Femur (tissue), 1 donor: ENCODE measurements at regions not wholly inside any gene's neighbourhood (a gene's known extent, or its start where the extent isn't known, plus 50 kb on each side); places are given as distances from the start of the nearest gene placed in this dataset.
A peak's percentile ranks its signal among the peaks of the same experiment; 100 is the strongest.
"Not testable (repeated sequence)": the region's sequence is repeated elsewhere in the genome, so short reads cannot be mapped to it uniquely, and the experiment has no call there.

Experiments
- DNase-seq: peaks from one replicate; pipeline ENCODE4 v3.0.0-alpha.2; 2017

DNA sequence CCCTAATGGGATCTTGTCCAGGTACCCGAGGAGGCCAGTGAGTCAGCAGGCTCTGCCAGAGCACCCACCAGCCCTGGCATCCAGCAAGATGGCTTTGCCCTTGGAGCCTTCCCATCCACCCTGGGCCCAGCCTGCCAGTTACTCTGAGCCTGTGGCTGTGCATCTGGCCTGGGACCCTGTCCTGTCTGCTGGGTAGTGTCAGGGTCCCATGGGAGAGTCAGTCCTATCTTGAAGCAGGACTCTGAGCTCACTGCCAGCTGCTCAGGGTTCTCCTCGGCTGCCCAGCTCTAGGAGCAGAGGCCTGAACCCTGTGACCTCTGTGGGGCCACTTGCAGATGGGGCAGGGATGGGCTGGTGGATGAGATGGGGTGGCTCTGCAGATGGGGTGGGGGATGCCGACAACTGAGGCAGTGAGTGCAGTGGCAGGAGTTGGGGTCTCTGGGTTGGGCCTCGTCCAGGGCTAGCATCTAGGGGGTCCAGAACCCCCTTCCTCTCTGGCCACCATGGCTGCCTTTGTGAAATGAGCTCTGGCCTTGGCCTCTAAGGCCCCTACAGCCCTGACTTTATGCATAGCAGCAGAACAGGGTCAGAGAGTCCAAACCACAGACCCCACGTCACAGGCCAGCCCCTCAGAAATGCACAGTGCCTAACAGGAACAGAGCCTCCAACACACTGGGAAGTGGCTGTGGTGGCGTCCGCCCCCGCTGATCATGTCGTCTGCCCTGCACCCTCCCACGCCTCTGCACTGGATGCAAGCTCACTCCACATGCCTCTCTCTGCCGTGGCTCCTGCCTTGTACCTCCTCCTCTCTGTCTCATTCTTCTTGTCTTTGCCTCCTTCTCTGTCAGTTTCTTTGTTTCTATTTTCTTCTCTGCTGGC lies 88.1 kb upstream of the RET start:
- DNase-seq, result no peak

DNA sequence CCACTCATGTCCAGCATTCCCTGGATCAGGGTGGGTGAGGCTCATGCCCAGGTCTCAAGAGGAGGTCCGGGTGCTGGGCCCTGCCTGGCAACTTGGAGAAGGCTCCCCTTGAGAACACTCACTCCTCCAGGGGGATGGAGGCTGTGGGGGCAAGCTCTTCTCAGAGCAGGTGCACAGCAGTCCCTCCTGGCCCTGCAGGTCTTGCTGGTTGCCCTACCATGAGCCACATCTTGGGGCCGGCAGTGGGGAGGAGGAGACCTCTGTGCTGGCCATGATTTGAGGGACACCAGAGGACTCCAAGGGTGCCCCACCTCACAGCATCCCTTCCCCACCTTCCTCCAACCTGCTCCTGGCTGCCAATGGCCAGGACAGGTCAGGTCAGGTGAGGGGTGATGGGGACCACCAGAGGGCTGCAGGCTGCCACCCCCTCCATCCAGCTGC lies 87.4 kb upstream of the RET start:
- DNase-seq, result no peak

DNA sequence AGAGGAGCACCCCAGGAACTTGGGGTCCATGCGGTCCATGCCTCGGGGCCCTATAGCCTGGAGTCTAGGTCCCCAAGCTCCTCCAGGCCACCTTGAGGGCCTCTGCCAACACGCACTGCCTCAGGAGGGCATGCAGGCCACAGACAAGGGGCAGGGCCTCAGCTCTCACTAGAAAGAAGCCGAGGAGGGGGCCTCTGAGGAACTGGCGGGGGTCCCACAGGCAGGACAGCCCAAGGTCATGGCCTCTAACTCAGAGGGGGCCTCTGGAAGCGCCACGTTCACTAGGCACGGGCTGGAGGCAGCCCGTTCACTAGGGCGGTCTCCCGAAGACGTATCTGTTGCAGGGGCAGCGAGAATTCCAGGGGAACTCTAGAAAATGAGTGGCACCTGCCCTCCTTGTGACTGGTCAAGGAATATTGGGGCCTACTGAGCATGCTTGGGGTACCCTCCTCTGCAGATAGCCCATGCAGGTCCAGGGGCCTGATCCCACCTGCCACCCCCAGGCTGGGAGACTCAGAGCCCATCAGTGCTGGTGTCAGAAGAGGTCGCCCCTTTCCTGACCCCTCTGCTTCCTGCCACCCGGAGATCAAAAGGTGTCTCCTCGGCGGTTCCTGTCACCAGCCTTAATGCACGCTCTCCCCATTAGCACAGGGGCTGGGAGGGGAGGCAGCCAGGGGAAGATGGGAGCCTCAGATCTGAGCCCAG lies 86.7 kb upstream of the RET start:
- no peak for DNase-seq

DNA sequence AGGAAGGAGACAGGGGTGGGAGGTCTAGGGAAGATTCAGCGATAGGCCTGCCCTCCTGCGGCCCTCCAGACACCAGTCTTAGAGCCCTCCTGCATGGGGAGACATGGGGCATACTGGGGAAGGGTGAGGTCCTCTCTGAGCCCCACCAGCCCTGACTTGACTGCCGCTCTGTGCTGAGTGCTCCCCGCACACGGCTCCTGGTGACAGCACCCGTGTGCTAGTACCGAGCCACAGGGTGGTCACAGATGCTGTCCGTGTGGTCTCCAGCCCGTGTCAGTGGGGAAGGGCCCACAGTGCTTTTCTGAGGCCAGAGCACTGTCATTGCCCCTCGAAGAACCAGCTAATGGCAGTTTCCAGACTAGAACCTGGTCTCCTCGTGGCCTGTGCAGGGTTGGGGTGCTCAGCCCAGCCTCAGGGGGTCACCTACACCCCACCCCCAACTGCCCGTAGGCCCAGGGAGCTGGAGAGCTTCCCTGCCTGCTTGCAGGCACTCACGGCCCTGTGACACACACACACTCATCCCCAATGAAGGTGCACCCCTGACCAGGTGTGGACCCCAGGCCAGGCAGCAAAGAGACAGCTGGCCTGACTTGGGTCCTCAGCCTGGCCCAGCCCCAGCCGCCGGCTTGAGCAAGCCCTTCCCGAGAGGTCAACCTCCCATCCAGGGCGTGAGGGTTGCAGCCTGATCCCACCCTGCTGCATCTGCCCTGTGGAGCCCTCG lies 86.0 kb upstream of the RET start:
- no peak for DNase-seq

DNA sequence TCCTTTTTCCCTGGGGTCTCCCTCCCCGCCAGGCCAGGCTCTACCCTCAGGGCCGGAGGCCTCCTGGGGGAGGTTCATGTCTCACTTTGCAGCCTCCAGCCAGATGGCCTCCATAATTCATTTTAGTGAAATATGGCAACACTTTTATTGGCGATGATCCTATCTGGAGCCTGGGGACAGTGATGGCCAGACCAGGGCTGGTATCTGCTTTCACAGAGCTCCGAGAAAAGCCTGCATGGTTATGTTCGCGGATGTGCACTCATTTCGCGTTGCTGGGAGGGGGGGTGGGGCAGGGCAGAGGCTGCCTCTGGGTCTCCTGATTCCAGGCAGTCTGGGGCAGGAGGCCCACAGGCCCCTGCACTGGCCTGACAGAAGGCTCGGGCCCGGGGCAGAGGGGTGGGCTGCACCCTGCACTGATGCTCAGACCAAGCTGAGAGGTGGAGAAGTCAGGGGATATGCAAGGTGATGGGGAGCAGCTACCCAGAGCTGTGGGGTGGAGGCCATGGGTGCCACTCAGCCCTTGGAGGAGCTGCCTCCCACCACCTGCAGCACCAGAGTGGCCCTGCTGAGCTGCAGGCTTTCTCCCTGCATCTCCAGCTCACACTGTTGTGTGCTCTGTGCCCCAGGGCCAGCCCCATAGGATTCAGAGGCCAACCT lies 85.3 kb upstream of the RET start:
- no peak for DNase-seq

DNA sequence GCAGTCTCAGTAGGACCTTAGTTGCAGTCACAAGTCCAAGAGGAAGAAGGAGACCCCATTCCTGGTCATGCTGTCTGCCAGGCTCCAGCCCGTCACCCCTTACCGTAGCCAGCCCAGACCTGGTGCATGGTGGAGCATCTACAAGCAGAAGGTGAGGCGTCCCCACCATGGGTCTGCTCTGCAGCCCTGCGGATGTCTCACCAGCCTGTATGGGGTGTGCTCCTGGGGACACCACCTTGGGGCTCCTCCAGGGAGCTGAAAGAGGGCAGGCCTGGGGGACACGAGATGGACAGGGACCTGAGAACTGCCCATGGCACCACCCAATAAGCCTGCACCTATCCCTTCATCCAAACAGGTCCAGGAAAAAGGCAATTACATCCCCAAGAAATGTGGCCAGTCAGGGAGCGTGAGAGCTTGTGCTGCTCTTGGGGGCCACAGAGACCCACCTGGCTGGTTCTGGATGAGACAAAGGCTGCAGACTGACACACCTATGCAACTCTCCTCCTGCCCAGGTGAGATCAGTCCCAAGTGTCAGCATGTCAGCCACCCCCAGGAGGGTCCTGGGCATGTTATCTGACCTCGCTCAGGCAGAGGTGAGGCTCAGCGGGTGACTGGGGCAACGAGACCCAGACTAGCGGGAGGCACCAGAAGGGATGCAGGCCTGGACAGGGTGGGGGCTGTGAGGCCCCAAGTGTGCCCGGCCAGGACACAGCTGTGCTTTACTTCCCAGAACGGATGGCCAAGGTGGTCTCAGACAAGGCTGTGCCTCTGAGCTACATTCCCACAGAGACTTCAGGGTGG lies 84.5 kb upstream of the RET start:
- peak; percentile 11 for DNase-seq

DNA sequence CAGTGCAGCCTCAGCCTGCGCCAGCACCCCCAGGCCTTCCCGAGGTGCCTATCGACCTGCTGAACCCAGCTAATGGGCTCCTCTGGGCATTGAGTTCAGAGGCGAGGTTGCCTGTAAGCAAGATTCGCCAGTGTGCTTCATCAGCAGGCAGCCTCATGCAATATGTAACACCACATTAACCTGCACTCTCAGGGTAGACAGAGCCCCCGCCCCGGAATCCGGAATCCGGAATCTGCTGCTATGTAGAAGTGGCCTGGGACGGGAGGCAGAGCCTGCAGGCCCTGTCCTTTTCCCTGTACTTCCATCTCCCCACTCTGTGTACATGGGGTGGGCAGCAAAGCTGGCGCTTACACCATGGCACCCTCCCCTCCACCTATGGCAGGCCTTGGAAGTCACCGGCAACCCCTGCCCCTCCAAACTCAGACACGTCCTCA lies 83.9 kb upstream of the RET start:
- peak; percentile 8 for DNase-seq

DNA sequence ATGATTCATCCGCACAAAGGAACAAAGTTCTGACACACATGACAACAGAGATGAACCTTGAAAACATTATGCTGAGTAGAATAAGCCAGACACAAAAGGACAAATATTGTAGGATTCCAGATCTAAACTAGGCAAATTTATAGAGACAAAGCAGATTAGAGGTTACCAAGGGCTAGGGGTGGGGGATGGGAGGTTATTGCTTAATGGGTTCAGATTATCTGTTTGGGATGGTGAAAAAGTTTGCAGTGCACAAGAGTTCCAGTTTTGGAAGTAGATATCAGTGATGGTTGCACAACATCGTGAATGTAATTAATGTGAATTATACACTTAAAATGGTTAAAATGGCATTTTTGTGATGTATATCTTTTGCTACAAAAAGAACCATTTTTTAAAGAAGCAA lies 82.0 kb upstream of the RET start:
- DNase-seq, result not testable (repeated sequence)

DNA sequence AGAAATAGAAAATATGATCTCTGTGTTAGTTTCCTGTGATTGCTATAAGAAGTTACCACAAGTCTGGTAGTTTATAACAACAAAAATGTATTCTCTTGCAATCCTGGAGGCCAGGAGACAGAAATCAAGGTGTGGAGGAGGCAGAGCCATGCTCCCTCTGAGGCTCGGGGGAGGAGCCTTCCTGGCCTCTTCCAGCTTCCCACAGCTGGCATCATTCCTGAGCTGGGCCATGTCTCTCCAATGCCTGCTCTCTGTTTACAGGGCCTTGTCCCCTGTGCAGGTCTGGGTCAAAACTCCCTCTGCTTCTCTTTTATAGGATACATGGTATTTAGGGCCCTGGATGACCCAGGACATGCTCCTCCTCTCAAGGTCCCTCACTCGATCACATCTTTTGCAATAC lies 81.3 kb upstream of the RET start:
- no peak for DNase-seq

DNA sequence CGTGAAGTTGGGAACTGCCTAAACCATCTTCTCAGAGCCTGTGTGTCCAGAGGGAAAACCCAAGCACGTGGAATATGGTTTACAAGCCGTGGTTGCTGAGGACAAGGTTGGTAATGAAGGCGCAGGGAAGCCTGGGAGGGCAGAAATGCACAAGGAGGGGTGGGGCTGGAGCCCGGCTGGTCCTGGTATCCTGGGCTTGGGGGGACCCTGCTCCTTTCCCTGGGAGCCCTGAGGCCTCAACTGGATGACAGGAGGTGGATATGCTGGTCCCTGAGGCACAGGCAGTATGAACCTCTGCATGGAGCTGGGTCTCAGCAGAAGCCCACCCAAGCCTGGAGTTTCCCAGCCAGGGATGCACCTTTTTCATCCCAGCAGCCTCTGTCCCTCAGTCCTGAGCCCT lies 80.3 kb upstream of the RET start:
- DNase-seq, result no peak

DNA sequence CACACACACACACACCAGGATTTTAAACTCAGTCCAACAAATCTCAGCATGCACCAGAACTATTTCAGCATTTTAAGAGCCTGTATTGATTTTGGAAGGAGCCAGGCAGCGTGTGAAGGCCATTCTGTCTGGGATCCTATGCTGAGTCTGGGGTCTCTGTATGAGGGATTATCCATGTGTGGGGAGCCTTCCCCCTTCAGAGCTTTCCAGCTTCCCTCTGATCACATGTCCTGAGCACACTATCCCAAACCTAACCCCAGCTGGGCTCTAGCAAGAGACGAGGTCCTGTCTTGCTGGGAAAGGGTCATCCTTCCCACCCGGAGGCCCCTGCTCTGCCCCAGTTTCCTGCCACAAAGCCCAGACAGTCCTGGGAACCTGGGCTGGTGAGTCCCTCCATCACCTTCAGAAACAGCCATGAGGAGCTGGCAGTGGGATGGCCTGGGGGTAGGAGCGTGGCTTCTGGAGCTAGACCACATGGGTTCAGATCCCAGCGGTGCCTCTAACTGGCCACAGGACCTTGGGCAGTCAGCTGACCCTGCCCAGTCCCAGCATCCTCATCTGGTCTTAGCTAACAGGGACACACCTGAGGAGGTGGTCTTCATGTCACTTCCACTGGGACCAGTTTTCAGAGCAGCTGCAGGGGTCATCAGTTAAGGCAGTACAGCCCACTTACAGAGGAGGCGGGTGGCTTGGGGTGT lies 79.6 kb upstream of the RET start:
- no peak for DNase-seq

DNA sequence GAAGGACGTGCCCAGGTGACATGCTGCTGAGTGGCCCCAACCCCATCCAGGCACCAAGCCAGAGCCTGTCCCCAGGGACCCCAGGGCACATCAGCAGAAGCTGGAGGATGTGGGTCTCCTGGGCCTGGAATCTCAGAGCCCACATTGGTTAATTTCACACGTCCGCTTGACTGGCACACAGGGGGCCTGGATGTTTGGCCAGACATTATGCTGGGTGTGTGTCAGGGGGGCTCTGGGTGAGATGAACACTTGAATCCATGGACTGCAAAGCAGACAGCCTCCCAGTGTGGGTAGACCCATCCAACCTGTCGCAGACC lies 79.1 kb upstream of the RET start:
- no peak for DNase-seq

DNA sequence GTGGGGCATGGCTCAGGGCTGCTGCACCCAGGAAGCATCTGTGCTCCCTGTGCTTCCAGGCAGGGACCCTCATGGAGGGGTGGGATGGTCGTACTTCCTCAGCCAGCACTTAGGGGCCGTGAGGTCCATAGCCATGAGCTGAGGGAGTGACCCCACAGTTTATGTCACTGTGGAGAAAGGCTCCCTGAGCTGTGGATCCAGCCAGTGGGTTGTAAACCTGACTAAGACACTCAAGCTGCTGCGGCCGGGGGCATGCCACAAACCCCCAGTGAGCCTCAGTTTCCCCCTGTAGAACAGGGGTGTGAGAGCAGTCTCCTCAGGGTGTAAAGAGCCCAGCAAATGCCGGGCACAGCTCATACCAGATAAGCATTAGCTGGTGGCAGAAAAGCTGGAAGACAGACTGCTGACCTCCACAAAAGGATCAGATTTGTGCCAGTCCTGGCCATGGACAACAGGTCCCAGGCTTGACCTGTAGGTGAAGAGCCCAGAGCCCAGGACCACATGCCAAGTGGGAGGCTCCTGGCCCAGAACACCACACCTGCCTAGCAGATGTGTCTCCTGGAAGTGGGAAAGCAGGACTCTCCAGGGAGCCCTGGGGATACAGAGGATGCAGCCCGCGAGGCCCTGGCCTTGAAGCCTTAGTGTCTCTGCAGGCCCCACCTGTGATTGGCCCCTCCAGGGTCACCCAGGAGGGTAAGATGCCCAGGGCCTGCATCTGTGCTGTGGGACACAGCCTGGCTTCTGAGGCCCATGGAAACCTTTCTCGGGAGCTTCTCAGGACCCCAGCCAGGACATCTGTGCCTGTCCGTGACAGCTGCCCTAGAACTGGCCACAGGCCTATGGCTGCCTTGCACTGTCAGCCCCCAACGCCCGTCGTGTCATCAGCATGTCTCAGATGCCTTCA lies 78.1 kb upstream of the RET start:
- DNase-seq, result peak; percentile 39

DNA sequence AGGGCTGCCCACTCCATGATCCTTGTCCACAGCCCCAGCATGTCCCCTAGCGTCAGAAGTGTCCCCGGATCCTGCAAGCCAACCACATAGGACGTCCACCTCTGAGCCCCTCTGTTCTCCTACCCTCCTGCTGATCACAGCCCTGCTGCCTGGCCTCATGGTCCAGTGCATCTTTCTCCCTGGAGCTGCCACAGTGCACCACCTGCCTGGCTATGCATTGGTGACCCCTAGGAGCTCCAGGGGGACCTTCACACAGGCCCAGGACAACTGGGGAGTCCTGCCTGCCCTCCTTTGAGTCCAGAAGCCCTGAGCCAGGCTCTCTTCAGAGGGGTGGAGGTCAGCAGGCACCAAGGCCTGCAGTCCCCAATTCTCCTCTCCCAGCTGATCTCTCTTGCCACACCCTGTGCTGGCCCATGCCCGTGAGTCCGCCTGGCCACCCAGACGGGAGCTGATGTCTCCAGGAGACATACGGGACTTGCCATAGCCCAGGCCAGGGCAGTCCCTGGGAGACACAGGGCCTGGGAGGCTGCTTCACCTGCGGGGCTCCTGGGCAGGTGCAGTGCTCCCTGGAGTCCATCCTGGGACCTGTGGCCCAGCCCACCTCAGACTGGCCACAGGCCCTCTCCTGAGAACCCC lies 77.4 kb upstream of the RET start:
- no peak for DNase-seq

DNA sequence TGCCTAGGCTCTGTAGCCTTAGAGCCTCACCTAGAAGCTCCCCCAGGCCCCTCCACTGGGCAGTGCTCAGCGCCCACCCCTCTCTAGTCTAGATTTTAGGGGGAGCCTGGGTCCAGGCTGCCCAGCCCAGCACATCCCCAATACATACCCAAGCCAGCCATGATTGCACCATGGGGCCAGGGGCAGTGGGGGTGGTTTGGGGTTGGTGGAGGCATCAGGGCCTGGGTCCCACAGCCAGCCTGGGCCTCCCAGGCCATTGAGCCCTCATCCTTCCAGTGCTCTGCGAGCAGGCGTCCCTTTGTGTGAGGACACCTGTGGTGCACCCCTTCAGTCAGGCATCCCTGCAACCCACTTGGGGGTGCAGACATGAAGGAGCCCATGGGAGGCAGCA lies 76.9 kb upstream of the RET start:
- no peak for DNase-seq

DNA sequence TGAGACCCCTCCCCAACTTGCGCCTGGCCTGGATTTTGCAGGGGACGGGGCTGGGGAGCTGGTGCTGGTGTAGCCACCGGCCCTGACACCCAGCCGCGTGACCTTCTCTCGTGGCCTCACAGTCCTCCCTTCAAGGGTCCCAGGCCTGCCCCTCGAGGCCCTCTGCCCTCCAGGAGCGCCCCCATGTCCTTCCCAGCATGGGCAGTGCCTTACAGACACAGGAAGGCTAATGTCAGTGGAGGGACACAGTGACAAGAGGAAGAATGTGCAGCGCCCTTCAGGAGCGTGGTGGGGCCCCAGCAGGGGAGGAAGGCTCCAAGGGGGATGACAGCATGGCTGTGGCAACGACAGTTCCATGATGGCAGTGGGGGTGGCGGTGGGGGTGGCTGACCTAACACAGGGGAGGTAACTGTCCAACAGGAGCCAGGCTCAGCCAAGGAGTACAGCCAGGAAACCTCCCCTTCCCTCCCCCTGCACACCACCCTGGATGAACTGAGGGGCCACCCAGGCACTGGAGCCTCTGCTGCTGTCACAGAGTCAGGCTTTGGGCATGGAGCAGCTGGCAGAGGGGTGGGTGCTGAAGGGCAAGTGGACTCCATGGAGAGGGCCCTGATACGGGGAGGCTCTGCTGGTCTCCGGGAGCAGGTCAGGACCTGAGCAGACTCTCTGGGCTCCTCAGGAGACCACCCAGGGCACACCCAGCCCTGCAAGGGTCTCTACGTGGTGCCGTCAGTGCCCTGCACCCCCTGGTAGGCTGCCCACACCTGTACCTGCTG lies 76.0 kb upstream of the RET start:
- no peak for DNase-seq

DNA sequence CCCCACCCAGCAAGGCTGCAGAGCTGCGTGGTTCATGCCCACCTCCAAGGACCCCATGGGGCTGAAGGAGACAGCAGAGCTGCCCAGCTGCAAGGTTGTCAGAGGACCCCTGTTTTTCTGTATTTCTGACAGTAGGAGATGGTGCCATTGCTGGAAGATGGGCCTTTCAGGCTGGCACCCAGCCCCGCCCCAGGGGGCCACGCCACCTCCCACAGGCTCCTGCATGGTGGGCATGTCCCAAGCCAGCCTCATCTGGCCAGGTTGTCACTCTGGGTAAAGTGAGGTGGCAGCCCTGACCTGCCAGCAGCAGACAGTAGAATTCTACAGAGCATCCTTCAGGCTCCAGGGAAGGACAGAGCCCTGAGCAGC lies 75.5 kb upstream of the RET start:
- no peak for DNase-seq

DNA sequence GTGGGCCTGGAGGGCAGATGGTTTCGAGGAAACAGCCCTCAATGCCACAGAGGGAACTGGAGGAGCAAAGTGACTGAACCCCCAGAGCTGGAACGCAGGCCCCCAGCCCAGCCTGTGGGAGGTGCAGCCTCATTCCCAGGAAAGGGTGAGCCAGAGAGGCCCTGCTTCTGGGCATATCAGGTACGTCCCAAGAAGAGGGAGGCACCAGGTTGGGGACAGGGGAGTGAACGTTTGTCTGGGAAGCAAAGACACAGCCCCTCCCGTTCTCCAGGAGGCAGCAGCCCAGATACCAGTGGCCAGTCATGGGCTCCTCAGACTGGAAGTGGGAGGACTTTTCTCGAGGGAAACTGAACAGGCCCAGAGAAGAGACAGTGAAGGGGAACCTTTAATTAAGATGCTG lies 74.3 kb upstream of the RET start:
- no peak for DNase-seq

DNA sequence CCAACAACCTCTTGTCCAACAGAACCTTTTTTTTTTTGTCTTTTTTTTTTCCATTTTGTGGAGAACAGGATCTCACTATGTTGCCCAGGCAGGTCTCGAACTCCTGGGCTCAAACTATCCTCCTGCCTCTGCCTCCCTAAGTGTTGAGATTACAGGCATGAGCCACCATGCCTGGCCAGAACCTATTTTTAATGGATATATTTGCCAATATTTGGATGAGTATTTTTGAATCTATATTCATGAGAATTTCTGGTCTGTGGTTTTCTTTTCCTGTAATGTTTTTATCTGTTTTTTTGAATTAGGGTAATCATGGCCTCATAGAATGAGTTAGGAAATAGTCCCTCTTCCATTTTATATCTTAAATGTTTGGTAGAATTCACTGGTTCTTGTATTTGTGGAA lies 70.4 kb upstream of the RET start:
- no peak for DNase-seq

DNA sequence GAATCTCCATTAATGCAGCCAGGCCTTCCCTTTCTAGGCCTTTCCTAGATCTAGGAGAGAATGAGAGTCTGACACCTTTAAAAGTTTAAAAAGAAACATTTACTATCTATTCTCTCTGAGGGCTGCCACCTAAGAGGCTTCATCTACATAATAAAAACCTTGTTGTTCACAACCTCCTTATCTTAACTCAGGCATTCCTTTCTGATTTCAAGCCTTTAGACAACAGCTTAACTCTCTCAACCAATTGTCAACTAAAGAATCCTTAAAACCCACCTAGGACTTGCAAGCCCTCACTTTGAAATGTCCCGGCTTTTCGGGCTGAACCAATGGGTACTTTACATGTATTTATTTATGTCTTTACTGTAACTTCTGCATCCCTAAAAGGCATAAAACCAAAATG lies 64.3 kb upstream of the RET start:
- DNase-seq, result no peak
